Stimulated activated CD4-positive, alpha-beta T cell treated with anti-CD3 and anti-CD28 coated beads, Interleukin-4, amount 100 ng/mL, for 48 hours (primary cell): ENCODE measurements at regions not wholly inside any gene's neighbourhood (a gene's known extent, or its start where the extent isn't known, plus 50 kb on each side); places are given as distances from the start of the nearest gene placed in this dataset.
"Not testable (repeated sequence)": the region's sequence is repeated elsewhere in the genome, so short reads cannot be mapped to it uniquely, and the experiment has no call there.

Source experiments
- DNase-seq, 2 donors: peaks; one replicate each; pipeline ENCODE4 v3.0.0-alpha.2; 2020; ENCODE audit warnings: low read depth in 2 of 2

DNA sequence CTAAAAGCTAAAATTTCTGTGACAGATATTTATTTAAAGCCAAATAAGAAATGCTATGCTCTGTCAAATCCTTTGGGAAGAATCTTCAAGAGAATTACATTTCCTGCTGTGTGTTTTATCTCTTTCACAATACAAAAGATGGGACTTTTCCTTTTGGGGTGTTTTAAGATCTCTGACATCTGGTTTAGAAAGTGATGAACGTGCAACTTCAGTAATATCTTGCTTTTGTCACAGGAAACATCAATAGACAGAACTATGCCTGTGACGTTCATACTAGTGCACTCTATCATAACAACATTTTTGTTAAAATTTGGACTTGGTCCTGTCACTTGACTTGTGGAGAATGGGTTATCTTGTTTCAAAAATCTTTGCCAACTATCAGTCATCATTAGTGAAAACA, 195.7 kb upstream of the KCNMB2 start:
- no peak for DNase-seq

DNA sequence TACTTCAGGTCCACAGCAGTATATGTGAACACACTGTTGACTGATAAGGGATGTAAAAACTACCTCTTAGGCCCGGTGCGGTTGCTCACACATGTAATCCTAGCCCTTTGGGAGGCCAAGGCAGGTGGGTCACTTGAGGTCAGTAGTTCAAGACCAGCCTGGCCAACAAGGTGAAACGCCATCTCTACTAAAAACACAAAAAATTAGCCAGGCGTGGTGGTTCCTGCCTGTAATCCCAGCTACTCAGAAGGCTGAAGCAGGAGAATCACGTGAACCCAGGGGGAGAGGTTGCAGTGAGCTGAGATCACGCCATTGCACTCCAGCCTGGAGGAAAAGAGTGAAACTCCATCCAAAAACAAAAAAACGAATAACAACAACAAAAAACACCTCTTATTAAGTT, 194.6 kb upstream of the KCNMB2 start:
- DNase-seq = no peak

DNA sequence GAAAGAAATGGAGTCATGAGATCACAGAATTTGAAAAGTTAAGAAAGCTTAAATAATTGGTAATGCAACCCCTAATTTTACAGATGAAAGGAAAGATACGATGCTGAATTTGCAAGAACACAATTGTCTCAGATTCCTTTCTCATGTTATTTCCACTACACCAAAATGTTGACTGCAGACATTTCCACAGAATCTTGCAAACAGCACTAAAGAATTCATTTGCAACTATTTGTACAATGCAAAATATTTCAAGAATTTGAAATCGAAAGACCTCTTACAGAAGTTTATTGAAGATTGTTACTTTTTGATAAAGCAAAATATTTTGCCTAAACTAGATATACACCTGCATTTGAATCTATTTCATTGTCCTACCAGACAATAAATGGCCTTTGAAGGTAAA, 194.1 kb upstream of the KCNMB2 start:
- no peak for DNase-seq

DNA sequence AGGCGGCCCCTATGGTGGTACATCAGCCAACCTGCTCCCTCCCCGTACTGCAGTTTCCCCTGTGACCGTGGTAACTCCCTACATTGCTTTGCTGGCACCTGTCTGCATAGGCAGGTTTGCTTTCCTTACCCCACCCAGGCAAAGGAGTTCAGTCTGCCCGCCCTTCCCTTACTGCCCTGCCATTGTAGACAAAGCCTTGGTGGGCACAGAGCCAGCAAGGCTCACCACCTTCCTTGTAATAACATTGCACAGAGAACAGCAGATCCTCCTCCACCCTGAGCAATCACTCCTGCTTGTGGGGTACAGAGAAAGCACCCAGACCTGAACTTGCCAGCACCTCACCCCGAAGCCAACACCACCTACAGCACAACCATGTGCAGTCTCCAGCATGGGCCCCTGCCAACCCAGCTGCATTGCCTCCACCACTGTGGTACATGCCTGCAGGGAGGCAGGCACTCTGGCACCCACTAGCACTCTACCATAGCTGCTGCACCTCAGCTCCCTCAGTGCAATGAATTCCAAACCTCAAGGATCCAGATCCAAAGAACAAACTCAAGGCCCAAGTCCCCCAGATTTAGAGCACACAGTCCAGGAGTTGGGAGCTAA, 192.7 kb upstream of the KCNMB2 start:
- DNase-seq = no peak

DNA sequence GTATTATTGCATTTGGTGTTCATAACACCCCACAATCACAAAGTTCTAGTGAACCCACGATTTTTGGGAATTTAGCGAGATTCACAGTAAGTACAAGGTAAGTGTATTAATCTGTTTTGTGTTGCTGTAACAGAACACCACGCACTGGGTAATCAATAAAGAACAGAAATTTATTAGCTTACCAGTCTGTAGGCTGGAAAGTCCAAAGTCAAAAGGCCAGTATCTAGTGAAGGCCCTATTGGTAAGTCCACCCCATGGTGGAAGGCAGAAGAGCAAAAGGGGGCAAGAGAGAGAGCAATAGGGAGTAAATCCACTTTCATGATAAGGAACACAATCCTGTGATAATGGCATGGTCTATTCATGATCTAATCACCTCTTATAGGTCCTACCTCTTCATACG, 190.3 kb upstream of the KCNMB2 start:
- DNase-seq = no peak

DNA sequence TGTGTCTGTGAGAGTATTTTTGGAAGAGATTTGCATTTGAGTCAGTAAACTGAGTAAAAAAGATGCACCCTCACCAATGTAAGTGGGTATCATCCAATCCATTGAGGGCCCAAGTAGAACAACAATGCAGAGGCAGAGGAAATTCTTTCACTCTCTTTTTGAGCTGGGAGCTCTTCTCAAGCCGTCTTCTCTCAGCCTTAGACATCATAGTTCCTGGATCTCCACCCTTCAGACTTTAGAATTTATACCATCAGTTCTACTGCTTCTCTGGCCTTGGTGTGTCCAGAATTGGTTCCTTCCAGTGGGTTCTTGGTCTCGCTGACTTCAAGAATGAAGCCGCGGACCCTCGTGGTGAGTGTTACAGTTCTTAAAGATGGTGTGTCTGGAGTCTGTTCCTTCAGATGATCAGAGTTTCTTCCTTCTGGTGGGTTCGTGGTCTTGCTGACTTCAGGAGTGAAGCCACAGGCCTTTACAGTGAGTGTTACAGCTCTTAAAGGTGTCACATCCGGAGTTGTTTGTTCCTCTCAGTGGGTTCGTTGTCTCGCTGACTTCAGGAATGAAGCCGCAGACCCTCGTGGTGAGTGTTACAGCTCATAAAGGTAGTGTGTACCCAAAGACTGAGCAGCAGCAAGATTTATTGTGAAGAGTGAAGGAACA, 187.5 kb upstream of the KCNMB2 start:
- not testable (repeated sequence) for DNase-seq

DNA sequence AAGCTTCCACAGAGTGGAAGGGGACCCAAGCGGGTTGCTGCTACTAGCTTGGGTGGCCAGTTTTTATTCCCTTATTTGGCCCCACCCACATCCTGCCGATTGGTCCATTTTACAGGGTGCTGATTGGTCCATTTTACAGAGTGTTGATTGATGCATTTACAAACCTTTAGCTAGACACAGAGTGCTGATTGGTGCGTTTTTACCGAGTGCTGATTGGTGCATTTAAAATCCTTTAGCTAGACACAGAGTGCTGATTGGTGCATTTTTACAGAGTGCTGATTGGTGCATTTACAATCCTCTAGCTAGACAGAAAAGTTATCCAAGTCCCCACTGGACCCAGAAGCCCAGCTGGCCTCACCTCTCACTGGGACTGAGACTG, 187.0 kb upstream of the KCNMB2 start:
- not testable (repeated sequence) for DNase-seq

DNA sequence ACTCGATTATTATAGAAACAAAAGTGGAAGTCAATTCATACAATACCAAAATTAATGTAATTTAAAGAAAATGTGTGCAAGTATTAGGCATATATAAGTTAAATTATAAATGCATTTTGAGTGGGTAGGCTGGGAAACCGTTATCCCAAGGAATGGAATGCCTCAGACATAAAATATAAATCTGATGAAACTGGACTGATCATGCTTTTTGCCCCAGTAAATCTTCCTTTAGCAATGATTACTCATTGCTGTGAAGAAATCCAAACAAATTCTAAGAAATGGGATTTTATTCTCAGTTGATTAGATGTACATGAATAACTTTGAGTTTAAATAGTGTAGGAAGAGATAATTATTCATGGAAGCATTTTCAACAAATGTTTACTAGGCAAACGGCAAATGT, 185.5 kb upstream of the KCNMB2 start:
- no peak for DNase-seq

DNA sequence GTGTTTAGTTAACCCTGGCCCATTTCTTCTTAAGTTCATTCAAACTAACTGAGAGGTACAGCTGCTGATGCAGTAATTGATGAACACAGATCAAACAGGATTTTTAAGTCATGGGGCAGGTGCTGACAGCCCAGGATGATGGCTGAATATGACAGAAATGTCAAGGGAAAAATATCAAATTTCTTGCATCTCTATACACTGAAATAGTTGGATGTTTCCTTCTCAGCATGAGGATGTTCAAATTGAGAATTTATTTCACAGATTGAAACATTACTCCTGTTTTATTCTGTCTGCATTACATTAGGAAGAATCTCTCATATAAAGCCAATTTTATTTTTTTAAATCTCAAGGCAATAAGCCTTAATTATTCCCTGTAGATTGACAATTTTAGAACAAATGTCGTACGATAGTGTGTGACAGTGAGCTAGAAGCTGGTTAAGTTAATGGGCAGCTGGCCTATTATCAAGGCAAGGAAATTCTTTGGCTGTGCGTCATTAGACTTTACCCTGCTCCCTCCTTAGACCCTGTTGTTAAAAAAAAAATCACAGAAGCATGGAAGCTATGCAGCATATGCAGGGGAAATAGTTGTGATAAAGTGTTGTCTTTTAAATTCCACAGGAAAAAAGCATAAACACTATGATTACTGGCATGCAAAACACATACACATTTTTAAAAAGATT, 183.8 kb upstream of the KCNMB2 start:
- no peak for DNase-seq

DNA sequence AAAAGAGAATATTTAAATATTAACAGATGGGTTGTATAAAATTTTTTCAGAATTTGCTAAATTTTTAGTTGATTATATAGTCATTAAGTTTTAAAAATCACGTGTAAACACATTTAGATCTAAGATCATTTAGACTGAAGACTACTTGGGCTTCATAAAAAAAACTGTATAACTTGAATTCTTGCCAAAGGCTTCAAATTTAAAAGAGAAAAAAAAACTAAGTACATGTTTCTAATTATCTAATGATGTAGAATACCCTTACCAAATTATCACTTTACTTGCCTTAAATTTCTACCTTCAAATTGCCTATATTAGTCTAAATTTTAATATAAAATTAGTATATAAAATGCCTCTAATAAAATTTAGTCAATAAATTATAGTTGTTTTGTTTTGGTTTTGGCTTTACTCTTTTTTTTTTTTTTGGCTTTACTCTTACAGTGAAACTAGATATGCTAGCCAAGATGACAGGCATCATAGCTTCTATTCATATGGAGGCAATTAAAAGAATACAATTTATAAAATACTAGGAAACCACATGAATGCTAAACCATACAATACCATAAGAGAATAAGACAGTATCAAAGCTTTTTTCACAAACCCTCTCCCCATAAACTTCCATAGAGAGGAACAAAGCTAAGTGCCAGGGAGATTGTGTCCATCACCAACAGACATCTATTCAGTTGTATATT, 183.1 kb upstream of the KCNMB2 start:
- no peak for DNase-seq

DNA sequence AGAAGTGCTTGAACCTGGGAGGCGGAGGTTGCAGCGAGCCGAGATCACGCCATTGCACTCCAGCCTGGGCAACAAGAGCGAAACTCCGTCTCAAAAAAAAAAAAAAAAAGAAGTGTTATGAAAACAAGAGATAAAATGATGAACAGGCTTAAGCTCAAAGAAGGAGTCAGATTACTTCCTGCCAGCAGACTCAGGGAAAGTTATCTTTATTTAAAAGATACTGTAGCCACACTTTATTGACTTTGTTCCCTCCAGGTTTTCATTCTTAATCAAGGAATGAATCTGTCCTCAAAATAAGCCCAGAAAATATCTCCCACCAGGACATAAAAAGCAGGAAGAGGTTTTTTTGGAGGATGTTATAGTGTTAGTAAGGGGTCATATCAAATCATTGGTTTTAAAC, 176.5 kb upstream of the KCNMB2 start:
- DNase-seq = no peak

DNA sequence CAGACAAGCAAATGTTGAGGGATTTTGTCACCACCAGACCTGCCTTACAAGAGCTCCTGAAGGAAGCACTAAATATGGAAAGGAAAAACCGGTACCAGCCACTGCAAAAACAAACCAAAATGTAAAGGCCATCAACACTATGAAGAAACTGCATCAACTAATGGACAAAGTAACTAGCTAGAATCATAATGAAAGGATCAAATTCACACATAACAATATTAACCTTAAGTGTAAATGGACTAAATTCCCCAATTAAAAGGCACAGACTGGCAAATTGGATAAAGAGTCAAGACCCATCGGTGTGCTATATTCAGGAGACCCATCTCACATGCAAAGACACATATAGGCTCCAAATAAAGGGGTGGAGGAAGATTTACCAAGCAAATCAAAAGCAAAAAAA, 173.2 kb upstream of the KCNMB2 start:
- not testable (repeated sequence) for DNase-seq

DNA sequence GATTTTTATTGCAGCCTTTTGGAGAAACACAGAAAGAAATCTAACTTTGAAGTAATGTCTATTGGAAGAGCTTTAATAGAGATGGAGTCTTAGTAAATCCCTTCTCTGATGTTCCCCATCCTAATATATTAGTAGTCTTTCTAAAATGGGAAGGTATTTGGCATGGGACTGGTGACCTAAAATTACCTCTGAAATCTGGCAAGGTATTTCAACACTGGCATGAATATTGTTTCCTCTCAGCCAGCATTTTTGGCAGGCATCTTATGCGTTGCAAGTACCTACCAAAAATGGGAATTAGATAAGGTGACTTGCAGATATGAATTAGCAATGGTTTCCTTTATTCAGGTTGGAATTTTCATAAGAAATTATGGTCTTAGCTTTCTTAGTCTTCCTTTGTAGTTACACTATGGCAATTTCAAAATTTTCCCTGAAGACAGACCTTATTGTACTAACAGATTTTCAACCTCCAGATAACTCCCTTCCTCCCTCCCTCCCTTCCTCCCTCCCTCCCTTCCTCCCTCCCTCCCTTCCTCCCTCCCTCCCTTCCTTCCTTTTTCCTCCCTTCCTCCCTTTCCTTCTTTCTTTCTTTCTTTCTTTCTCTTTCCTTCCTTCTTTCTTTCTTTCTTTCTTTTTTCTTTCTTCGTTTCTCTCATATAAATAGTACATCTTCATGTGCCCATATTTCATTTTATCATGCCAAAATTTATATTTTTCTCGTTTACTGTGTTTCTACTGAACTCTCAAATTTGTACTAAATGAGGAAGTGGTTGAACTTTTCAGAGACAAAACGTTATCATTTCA, 168.2 kb upstream of the KCNMB2 start:
- no peak for DNase-seq

DNA sequence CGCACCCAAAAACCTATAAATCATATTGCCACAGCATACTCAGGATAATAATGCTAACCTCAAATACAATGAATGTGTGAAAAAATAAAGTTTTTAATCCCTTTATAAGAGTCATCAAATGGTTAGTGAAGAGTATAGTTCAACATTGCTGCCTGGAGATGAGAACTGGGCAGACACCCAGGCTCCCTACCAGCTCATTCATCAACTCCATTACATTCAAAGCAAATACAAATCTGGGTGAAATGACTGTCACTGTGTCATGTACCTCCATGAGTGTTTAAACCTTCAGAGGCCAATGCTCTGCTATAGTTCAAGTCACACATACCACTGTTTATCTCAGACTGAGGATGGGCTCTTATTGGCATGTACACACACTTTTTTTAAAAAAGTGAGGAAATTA, 167.2 kb upstream of the KCNMB2 start:
- DNase-seq = no peak

DNA sequence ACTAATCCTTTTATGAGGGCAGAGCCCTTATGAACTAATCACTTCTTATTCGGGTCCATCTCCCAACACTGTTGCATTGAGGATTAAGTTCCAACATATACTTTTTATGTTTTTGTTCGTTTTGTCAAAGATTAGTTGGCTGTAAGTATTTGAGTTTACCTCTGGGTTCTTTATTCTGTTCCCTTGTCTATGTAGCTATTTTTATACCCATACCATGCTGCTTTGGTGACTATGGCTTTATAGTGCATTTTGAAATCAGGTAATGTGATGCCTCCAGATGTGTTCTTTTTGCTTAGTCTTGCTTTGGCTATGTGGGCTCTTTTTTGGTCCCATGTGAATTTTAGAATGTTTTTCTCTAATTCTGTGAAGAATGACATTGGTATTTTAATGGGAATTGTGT, 166.4 kb upstream of the KCNMB2 start:
- no peak for DNase-seq

DNA sequence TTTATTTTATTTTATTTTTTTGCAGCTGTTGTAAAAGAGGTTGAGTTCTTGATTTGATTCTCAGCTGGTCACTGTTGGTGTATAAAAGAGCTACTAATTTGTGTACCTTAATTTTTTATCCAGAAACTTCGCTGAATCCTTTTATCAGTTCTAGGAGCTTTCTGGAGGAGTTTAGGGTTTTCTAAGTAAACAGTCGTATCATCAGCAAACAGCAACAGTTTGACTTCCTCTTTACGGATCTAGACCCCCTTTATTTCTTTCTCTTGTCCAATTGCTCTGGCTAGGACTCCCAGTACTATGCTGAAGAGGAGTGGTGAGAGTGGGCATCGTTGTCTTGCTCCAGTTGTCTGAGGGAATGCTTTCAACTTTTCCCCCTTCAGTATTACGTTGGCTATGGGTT, 165.8 kb upstream of the KCNMB2 start:
- no peak for DNase-seq

DNA sequence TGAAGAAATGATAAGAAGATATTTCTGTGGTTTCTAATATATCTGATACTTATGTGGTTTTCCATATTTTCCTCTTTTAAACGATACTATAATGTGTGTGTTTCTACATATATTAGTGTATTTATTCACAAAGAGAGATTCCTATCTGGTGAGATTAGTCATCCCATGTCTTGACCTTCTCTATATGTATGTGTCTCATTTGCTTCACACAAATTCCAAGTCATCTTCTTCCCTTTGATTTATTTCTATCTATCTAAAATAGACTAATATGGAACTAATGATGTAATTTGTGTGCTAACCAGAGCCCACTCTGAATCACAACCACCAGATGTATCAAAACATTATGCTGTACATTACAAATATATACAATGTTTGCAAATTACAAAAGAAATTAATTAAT, 154.7 kb upstream of the KCNMB2 start:
- no peak for DNase-seq

DNA sequence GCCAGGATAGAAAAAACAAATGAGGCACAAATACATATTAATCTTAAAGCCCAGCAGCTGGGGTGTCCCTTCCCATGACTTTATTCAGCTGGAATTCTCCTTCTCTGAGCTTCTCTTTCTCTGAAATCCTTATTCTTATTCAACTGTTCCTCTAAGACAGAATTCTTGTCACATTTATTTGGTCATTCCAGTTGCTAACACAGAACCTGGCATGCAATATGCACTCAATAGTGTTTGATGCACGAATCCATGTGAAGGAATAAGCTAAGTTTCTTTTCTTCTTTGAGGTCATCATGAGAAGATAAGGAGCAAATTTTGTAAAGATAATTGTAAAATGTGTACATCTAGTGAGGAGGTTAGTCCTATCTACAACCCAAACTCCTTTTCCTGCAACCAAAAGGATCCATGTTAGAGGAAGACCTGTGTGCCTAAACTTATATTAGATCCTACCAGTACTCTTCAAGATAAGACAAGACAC, 154.2 kb upstream of the KCNMB2 start:
- no peak for DNase-seq

DNA sequence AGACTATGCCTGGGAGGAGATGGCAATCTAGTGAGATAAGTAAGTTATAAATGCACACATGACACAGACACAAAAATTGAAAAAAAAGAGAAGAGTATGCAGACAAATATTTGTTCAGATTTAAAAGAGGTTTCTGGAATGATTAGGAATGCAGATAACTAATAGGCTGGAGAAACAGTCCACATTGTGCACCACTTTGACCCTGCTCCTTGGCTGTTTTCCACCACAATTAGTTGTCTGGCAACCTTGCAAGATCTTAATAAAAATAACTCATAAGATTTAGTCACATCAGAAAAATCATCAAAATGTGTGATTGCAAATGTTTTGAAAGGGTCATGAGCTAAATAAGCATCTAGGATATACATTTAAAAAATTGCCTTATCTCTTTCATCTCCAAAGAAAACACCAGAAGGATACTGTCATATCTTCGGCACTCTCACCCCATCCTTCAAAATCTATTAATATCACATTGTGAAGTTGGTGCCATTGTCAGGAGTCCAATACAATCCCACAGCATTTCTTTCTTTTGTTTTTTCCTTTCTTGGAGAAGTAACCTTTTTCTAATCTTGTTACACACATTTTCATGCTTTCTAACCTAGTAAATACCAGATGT, 153.7 kb upstream of the KCNMB2 start:
- no peak for DNase-seq

DNA sequence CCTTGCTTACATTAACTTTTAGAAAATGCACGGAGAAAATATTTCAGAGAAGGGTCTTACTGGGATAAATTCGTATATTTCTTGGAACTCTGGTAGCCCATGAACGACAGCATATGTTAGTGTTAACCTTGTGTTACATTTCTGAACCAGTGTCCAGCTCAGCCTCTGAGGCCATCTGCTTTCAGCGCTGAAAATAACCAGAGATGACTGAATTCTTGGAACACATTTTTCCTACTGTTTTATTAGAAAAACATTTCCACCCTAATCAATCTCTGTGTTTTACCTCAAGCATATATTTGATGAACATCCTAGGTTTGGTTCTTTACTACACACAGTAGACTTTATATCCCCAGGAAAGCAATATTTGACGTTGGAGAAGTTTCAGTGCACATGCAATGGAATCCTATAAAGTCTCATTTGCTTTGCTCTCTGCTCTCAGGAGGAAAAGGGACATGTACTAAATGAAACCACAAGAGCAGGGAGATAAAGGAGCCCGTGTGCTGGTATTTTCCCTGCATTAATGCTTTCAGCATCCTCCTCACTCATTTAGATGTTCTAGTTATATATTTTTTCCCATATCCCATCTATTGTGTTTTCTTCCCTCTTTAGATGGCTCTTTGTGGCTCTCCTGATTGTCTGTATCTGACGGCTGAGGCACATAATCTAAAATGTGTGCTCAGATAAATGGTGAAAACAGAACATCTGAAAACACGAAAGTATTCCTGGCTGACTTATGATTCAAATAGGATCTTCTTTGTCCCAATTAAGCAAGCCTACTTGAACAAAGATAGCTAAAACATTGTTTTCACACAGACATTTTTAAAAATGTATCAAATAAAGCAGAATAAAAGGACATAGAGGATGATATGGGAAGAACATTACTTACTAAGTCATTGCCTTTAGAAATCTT, 151.7 kb upstream of the KCNMB2 start:
- no peak for DNase-seq
